LNCAP (cell line): ENCODE measurements at regions not wholly inside any gene's neighbourhood (a gene's known extent, or its start where the extent isn't known, plus 50 kb on each side); places are given as distances from the start of the nearest gene placed in this dataset.

Experiments
- TF ChIP-seq, protein P1 (sequence below): fragments of 450-650 bp; IDR thresholded peaks from 2 replicates; pipeline ENCODE4 v1.5.1; 2017; ENCODE audit warnings: mild to moderate bottlenecking

DNA sequence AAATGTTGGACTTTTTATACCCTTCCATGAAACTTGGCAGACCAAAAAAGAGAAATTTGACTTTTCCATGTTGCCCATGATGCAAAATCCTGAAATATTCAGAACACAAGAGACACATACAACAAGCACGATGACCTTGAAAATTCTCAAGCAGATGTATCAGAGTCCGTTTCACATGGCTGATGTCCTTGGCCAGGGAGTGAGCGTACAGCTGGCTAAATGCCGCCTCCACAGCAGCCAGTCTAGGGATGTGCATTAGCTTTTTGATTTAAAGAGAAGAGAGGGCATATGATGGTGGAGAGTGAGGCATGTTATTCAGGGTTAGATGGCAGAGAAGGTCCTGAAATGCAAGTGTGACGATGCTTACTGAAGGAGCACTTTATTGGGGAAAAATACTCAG lies 148.0 kb upstream of the SEMA6A start:
- TF ChIP-seq, protein P1, sequence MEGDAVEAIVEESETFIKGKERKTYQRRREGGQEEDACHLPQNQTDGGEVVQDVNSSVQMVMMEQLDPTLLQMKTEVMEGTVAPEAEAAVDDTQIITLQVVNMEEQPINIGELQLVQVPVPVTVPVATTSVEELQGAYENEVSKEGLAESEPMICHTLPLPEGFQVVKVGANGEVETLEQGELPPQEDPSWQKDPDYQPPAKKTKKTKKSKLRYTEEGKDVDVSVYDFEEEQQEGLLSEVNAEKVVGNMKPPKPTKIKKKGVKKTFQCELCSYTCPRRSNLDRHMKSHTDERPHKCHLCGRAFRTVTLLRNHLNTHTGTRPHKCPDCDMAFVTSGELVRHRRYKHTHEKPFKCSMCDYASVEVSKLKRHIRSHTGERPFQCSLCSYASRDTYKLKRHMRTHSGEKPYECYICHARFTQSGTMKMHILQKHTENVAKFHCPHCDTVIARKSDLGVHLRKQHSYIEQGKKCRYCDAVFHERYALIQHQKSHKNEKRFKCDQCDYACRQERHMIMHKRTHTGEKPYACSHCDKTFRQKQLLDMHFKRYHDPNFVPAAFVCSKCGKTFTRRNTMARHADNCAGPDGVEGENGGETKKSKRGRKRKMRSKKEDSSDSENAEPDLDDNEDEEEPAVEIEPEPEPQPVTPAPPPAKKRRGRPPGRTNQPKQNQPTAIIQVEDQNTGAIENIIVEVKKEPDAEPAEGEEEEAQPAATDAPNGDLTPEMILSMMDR, result no peak

DNA sequence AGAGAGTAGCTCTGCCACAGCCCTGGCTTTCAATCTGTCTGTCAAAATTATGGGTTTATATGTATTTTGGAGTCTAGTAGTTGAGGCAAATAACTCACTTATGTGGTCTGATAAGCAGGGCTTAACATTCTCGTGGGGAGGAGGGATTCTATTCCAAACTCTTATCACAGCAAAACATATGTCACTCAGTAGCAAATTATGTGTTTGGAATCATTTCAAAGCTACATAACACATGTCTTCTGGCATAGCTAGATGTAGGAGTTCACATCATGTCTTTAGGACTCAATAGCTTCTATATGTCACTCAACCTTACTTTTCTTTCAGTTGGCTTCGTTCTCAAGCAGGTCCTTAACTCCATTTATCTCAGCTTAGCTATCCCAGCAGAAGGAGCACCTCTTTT lies 144.5 kb upstream of the SEMA6A start:
- TF ChIP-seq, protein P1, result no peak

- TF ChIP-seq, protein P1, result no peak
Observed at GRCh38 chr5:116718317-116718716, 143.7 kb upstream of the SEMA6A start.

DNA sequence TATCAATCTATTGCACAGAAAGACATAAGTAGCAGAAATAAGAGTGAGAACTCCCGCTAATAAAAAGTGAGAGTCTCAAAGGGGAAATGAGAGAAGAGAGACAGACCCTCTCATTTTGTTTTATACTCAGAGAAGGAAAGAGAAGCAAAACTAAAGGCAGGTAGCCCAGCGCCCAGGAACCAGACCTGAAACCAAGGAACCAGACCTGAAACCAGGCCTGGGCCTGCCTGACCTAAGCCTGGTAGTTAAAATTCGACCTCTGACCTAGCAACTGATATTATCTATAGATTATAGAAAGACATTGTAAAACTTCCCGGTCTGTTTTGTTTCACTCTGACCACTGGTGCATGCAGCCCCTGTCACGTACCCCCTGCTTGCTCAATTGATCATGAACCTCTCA lies 134.5 kb upstream of the SEMA6A start:
- TF ChIP-seq, protein P1, result no peak

DNA sequence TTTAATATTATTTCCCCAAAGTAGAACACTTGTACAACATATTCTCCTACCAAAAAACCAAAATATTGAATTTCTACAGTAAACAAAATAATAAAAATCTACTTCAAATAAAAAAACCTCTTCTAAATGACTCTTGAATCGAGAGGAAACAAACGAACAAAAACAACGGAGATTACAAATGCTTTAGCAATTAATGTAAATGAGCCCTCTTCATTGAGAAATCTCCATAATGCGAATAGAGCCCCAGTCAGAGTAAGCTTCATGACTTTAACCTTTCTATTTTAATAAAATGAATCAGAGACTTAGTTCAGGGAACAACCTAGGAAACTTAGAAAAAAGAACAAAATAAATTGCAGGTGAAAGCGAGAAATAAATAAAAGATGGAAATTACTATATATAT lies 129.3 kb upstream of the SEMA6A start:
- TF ChIP-seq, protein P1, result no peak

DNA sequence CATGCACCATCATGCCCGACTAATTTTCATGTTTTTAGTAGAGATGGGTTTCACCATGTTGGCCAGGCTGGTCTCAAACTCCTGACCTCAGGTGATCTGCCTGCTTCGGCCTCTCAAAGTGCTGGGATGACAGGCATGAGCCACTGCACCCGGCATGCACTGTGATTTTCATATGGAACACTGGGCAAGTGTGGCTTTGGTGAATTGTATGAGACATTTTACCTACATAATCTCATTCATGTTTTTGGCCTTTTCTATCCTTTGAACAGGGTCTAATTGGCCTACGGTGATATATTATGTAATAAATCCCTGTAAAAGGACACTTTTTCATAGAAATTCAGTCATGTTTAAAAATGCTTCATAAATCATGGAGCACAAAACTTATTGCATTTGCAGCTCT lies 128.7 kb upstream of the SEMA6A start:
- TF ChIP-seq, protein P1, result no peak

DNA sequence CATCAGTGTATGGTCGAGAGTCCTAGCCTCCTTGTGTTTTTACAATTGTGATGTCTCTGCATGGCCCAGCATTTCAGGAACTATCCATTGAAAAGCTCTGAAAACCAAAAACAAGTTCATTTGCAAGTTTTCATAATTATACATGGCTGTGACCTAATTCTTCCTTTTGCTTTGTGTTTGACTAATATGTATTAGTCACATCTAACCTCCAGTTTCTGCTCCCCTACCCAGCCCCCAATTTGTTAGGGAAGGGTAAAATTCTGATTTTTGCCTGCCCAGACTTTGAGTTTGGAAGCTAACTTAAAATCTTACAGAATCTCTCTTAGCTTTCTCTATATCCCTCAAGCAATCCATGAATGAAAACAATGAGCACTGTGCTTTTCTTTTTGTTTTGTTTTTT lies 128.2 kb upstream of the SEMA6A start:
- TF ChIP-seq, protein P1, result no peak

DNA sequence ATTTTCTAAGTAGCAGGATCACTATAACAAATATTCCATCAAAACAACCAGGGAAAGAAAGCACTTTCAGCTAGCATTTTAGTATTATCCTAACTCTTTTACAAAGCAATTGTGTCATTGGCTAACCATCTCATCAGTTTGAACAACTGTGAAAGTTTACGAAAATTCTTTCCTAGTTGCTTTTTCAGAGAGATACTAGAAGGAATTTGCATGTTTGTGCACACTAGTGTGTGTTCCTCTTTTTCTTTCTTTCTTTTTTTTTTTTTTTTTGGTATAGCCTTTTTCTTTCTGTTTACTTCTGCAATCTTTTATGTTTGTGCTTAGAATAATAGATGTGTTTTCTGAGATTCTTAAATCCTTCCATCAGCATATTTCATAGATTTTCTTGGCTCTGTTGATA lies 124.7 kb upstream of the SEMA6A start:
- TF ChIP-seq, protein P1, result no peak
